ENCODE measurements at regions not wholly inside any gene's neighbourhood (a gene's known extent, or its start where the extent isn't known, plus 50 kb on each side); places are given as distances from the start of the nearest gene placed in this dataset.

DNA sequence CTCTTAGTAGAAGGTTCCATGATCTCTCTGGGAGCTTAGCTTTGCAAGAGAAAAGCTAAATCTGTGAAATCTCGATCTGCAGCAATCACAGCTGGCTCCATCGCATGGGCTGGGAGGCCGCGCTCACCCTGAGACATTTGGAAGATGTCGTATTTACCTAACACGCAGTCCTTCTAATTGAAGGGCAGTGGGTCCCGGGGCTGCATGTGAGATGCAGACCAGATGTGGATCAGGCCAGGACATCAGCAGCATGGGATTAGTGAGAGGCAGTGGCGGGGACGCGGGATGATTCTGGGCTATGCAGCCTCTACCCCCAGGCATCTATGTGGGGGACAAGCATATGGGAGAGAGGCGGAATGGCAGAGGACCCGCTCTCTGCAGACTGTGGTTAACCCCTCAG lies 312.4 kb upstream of the RTL1 start:
- H3K4me2 ChIP-seq (ENCODE audit: low read length): no peak overlapping the region
- H4K20me1 ChIP-seq (ENCODE audit: insufficient read depth, low read length): no peaks in the 10 kb centered on the region
- no peaks in the 10 kb centered on the region for H3K4me1 ChIP-seq (ENCODE audit: insufficient read depth, low read length, poor library complexity, severe bottlenecking)
- DNase-seq (ENCODE audit: low spot score): no peak
- H3K79me2 ChIP-seq (ENCODE audit: insufficient read depth, low read depth, low read length): no peaks in the 10 kb centered on the region
- H3K36me3 ChIP-seq (ENCODE audit: insufficient read depth, low read length): no peaks in the 10 kb centered on the region
- no peaks in the 10 kb centered on the region for H3K9me2 ChIP-seq (ENCODE audit: insufficient read depth, low read length)
- CTCF ChIA-PET (ENCODE audit: unreplicated experiment): no interaction called here
- no peak overlapping the region for H2AFZ ChIP-seq (ENCODE audit: low read length)
- no TSS peak for BruUV-seq (replicated peaks)
- POLR2A ChIA-PET: interaction anchor here (0.5 kb wide), 1 partner anchor 224 kb away, joined by 4 read pairs; no protein-coding TSS in a partner anchor
- H3K9me3 ChIP-seq (ENCODE audit: low read length): no peaks in the 10 kb centered on the region
- TF ChIP-seq CTCF (conservative IDR thresholded peaks at IDR 0.05; ENCODE audit: low read length) (no peak), EZH2phosphoT487 (IDR thresholded peaks at IDR 0.05; ENCODE audit: borderline replicate concordance, low read depth, low read length) (no peak)
- no peak overlapping the region for H3K27ac ChIP-seq (ENCODE audit: low read depth, low read length, poor library complexity, severe bottlenecking)
- H3K4me3 ChIP-seq (ENCODE audit: low read depth, low read length, poor library complexity, severe bottlenecking): no peak overlapping the region
- intact Hi-C loops (cut with micrococcal nuclease; ENCODE audit: unreplicated experiment): no loop called here

- H3K79me2 ChIP-seq (ENCODE audit: insufficient read depth, low read depth, low read length): no peaks in the 10 kb centered on the region
- ChIA-PET POLR2A (no interaction called here), CTCF (ENCODE audit: unreplicated experiment) (no interaction called here)
- no peak overlapping the region for H3K27ac ChIP-seq (ENCODE audit: low read depth, low read length, poor library complexity, severe bottlenecking)
- no peaks in the 10 kb centered on the region for H3K4me1 ChIP-seq (ENCODE audit: insufficient read depth, low read length, poor library complexity, severe bottlenecking)
- intact Hi-C loops (cut with micrococcal nuclease; ENCODE audit: unreplicated experiment): no loop called here
- no peaks in the 10 kb centered on the region for H4K20me1 ChIP-seq (ENCODE audit: insufficient read depth, low read length)
- DNase-seq (ENCODE audit: low spot score): no peak
- H3K4me3 ChIP-seq (ENCODE audit: low read depth, low read length, poor library complexity, severe bottlenecking): no peak overlapping the region
- no peak overlapping the region for H2AFZ ChIP-seq (ENCODE audit: low read length)
- BruUV-seq (replicated peaks): no TSS peak
- no peaks in the 10 kb centered on the region for H3K36me3 ChIP-seq (ENCODE audit: insufficient read depth, low read length)
- no peaks in the 10 kb centered on the region for H3K9me2 ChIP-seq (ENCODE audit: insufficient read depth, low read length)
- TF ChIP-seq CTCF (conservative IDR thresholded peaks at IDR 0.05; ENCODE audit: low read length) (no peak), EZH2phosphoT487 (IDR thresholded peaks at IDR 0.05; ENCODE audit: borderline replicate concordance, low read depth, low read length) (no peak)
- H3K4me2 ChIP-seq (ENCODE audit: low read length): no peak overlapping the region
- no peaks in the 10 kb centered on the region for H3K9me3 ChIP-seq (ENCODE audit: low read length)
Observed at GRCh38 chr14:101216366-101217079, 313.0 kb upstream of the RTL1 start.

DNA sequence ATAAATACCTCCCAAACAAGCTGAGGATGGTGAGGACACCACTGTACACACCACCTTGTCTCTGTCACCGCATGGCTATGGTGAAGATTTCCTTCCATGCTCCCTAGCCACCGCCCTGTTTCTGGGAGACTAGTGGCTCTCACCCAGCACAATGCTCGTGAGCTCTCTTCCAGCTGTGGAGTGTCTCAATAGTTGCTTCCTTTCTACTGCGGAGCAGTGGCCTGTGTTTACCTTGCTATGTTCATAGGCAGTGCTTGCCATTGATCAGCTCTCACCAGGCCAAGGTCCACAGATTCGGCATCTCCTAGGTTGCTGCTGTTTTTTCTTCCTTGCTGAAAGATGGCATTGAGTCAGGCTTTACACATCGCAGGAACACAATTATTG lies 313.6 kb upstream of the RTL1 start:
- no peak for DNase-seq (ENCODE audit: low spot score)
- Histone ChIP-seq H4K20me1 (ENCODE audit: insufficient read depth, low read length) (no peaks in the 10 kb centered on the region), H3K4me3 (ENCODE audit: low read depth, low read length, poor library complexity, severe bottlenecking) (no peak overlapping the region), H3K36me3 (ENCODE audit: insufficient read depth, low read length) (no peaks in the 10 kb centered on the region), H2AFZ (ENCODE audit: low read length) (no peak overlapping the region), H3K9me3 (ENCODE audit: low read length) (no peaks in the 10 kb centered on the region), H3K4me1 (ENCODE audit: insufficient read depth, low read length, poor library complexity, severe bottlenecking) (no peaks in the 10 kb centered on the region), H3K79me2 (ENCODE audit: insufficient read depth, low read depth, low read length) (no peaks in the 10 kb centered on the region), H3K9me2 (ENCODE audit: insufficient read depth, low read length) (no peaks in the 10 kb centered on the region), H3K4me2 (ENCODE audit: low read length) (no peak overlapping the region), H3K27ac (ENCODE audit: low read depth, low read length, poor library complexity, severe bottlenecking) (no peak overlapping the region)
- CTCF ChIA-PET (ENCODE audit: unreplicated experiment): no interaction called here
- no TSS peak for BruUV-seq (replicated peaks)
- POLR2A ChIA-PET: no interaction called here
- no peak for TF ChIP-seq EZH2phosphoT487 (IDR thresholded peaks at IDR 0.05; ENCODE audit: borderline replicate concordance, low read depth, low read length)
- intact Hi-C loops (cut with micrococcal nuclease; ENCODE audit: unreplicated experiment): no loop called here

All from OCI-LY7 (cell line).